ENCODE measurements at regions not wholly inside any gene's neighbourhood (a gene's known extent, or its start where the extent isn't known, plus 50 kb on each side); places are given as distances from the start of the nearest gene placed in this dataset.

- no peak for DNase-seq
- H3K4me1 ChIP-seq = peaks cover 4% of the 10 kb centered on the region; the same call in 1 of the 2 replicates
- no peaks in the 10 kb centered on the region; the same call in 1 of the 2 replicates for H3K9me3 ChIP-seq
- H3K27me3 ChIP-seq = no peaks in the 10 kb centered on the region
- no peaks in the 10 kb centered on the region for H3K36me3 ChIP-seq
- TF ChIP-seq CTCF (IDR thresholded peaks at IDR 0.05; ENCODE audit: low read depth, low read length) = no peak
- no peak overlapping the region for H3K4me3 ChIP-seq (ENCODE audit: low read depth, low read length)
These were observed 135.1 kb upstream of the RAB4A start for GRCh38 chr1:229135773-229136172.

- no peaks in the 10 kb centered on the region for H3K27me3 ChIP-seq
- H3K9me3 ChIP-seq = no peaks in the 10 kb centered on the region; the same call in 1 of the 2 replicates
- H3K4me1 ChIP-seq = peaks cover 4% of the 10 kb centered on the region; the same call in 1 of the 2 replicates
- TF ChIP-seq CTCF (IDR thresholded peaks at IDR 0.05; ENCODE audit: low read depth, low read length) = no peak
- no peak overlapping the region for H3K4me3 ChIP-seq (ENCODE audit: low read depth, low read length)
- no peaks in the 10 kb centered on the region for H3K36me3 ChIP-seq
- DNase-seq = no peak
These were observed 134.1 kb upstream of the RAB4A start for GRCh38 chr1:229136822-229137221.

- no peaks in the 10 kb centered on the region for H3K27me3 ChIP-seq
- H3K36me3 ChIP-seq = no peaks in the 10 kb centered on the region
- peaks cover 4% of the 10 kb centered on the region; the same call in 1 of the 2 replicates for H3K4me1 ChIP-seq
- no peak for DNase-seq
- TF ChIP-seq CTCF (IDR thresholded peaks at IDR 0.05; ENCODE audit: low read depth, low read length) = no peak
- no peak overlapping the region for H3K4me3 ChIP-seq (ENCODE audit: low read depth, low read length)
- no peaks in the 10 kb centered on the region; the same call in 1 of the 2 replicates for H3K9me3 ChIP-seq
These were observed 133.6 kb upstream of the RAB4A start for GRCh38 chr1:229137271-229137670.

- Histone ChIP-seq H3K4me3 (ENCODE audit: low read depth, low read length) (no peak overlapping the region), H3K36me3 (no peaks in the 10 kb centered on the region), H3K27me3 (no peaks in the 10 kb centered on the region), H3K4me1 (peaks cover 4% of the 10 kb centered on the region; the same call in 1 of the 2 replicates), H3K9me3 (no peaks in the 10 kb centered on the region; the same call in 1 of the 2 replicates)
- no peak for DNase-seq
- TF ChIP-seq CTCF (IDR thresholded peaks at IDR 0.05; ENCODE audit: low read depth, low read length) = no peak
These were observed 132.9 kb upstream of the RAB4A start for GRCh38 chr1:229138058-229138457.

GRCh38 chr1:229139331-229140118 is 131.4 kb upstream of the RAB4A start:
- DNase-seq = no peak
- Histone ChIP-seq H3K9me3 (no peaks in the 10 kb centered on the region; the same call in 1 of the 2 replicates), H3K4me3 (ENCODE audit: low read depth, low read length) (no peak overlapping the region), H3K36me3 (no peaks in the 10 kb centered on the region), H3K27me3 (no peaks in the 10 kb centered on the region), H3K4me1 (peaks cover 4% of the 10 kb centered on the region; the same call in 1 of the 2 replicates)
- no peak for TF ChIP-seq CTCF (IDR thresholded peaks at IDR 0.05; ENCODE audit: low read depth, low read length)

- Histone ChIP-seq H3K9me3 (no peaks in the 10 kb centered on the region; the same call in 1 of the 2 replicates), H3K4me1 (peaks cover 4% of the 10 kb centered on the region; the same call in 1 of the 2 replicates), H3K36me3 (no peaks in the 10 kb centered on the region), H3K4me3 (ENCODE audit: low read depth, low read length) (no peak overlapping the region), H3K27me3 (no peaks in the 10 kb centered on the region)
- DNase-seq = no peak
- no peak for TF ChIP-seq CTCF (IDR thresholded peaks at IDR 0.05; ENCODE audit: low read depth, low read length)
These were observed 130.9 kb upstream of the RAB4A start for GRCh38 chr1:229140119-229140396.

Data from BE2C (cell line).